ENCODE measurements at regions not wholly inside any gene's neighbourhood (a gene's known extent, or its start where the extent isn't known, plus 50 kb on each side); places are given as distances from the start of the nearest gene placed in this dataset.

DNA sequence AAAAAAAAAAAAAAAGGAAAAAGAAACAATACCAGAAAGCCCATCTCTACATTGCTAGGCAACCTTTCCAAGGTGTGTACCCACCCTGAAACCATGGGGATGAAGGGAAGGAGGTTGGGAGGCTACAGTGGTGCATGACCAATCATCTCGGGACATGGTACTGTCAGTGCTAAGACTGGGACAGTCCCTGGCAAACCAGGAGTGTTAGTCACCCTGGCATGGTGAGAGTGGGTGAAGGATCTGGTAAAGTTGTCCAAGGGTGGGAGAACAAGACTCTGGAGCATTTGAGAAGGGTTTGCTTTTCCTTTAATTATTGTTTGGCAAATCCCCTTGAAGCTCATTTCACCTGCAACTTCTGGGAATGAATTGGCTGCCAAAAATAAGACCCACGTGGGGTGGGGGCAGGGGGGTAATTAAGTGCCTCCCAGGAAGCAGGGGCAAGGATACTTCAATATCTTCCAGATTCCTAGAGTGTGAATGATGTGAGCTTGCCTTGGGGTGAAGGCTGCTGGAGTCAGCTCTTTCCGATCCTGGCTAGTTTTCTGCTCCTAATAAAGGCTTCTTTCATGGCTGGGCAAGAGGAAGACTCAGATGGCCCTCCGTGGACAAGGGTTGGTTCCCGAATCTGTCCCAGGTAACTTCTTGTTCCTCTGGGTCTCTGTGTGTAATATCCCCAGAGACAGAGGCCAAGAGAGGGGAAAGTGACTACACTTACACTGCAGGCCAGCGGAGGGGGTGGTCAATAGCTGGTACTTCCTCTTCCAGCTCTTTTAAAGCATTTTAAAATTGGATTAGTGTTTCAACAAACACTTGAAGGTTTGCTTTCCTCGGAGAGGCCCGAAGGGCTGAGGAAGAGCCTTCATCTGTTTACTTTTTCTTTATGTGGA lies 61.6 kb upstream of the SPRY4 start:
- H3K36me3 ChIP-seq (replicated peaks; ENCODE audit: control insufficient read depth, insufficient read depth, low read length): no peaks in the 10 kb centered on the region
- H3K4me3 ChIP-seq (ENCODE audit: insufficient read depth, low read depth, low read length): no peak overlapping the region
- no peak for DNase-seq
- no peaks in the 10 kb centered on the region for H3K27me3 ChIP-seq (ENCODE audit: control insufficient read depth, insufficient read depth, low read length)

DNA sequence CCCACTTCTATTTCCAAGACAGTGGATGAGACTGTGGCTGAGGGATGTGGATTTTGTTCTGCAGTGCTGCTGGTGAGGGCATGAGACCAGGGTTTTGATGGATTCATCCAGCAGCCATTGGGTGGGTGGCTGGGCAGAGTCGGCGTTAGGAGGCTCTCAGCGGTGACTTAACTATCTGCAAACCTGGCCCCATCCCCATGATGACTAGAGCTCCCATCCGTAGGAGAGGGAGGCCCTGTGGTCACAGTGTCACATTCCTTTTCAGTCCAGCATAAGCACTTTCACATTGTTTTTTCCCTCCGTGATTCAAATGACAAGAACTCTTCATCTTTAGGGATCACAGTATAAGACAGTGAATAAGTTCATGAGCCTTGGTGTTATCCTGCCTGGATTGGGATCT lies 60.4 kb upstream of the SPRY4 start:
- Histone ChIP-seq H3K4me3 (ENCODE audit: insufficient read depth, low read depth, low read length) (no peak overlapping the region), H3K27me3 (ENCODE audit: control insufficient read depth, insufficient read depth, low read length) (no peaks in the 10 kb centered on the region), H3K36me3 (replicated peaks; ENCODE audit: control insufficient read depth, insufficient read depth, low read length) (no peaks in the 10 kb centered on the region)
- DNase-seq: no peak

DNA sequence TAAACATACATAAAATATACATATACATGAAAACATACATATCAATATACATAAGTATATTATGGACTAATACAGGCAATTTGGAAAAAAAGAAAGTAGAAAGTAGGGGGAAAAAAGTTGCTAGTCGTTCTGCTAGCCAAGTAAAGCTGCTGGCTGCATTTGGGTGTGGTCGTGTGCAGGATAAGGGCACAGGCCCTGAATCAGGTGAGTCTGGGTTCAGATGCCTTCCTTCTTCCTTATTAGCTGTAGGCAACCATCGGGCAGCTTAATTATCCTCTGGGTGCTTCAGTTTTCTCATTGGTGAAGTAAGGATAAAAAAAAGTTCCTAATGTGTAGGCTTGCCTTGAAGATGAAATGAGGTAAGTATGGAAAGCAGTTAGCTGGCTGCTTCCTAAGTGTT lies 59.2 kb upstream of the SPRY4 start:
- Histone ChIP-seq H3K27me3 (ENCODE audit: control insufficient read depth, insufficient read depth, low read length) (no peaks in the 10 kb centered on the region), H3K4me3 (ENCODE audit: insufficient read depth, low read depth, low read length) (no peak overlapping the region), H3K36me3 (replicated peaks; ENCODE audit: control insufficient read depth, insufficient read depth, low read length) (no peaks in the 10 kb centered on the region)
- DNase-seq: no peak

DNA sequence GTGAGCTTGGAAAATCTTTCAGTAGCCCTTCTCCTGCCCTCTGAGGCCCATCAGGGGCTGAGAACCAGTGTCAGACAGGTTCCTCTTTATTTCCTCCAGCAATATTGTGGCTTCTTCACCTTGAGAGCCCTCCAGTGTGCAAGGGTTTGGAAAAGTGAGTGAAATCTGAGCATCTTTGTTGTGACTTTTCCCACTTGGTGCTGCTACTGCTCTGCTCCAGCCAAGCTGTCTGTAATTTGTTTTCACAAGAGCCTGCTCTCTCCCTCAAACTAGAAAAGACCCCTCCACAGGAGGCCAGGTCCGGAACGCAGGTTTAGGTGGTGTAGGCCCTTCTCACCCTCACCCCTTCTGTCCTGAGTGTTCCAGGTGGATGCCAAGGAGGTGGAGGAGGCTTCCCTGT lies 57.4 kb upstream of the SPRY4 start:
- DNase-seq: no peak
- Histone ChIP-seq H3K36me3 (replicated peaks; ENCODE audit: control insufficient read depth, insufficient read depth, low read length) (no peaks in the 10 kb centered on the region), H3K27me3 (ENCODE audit: control insufficient read depth, insufficient read depth, low read length) (no peaks in the 10 kb centered on the region), H3K4me3 (ENCODE audit: insufficient read depth, low read depth, low read length) (no peak overlapping the region)

DNA sequence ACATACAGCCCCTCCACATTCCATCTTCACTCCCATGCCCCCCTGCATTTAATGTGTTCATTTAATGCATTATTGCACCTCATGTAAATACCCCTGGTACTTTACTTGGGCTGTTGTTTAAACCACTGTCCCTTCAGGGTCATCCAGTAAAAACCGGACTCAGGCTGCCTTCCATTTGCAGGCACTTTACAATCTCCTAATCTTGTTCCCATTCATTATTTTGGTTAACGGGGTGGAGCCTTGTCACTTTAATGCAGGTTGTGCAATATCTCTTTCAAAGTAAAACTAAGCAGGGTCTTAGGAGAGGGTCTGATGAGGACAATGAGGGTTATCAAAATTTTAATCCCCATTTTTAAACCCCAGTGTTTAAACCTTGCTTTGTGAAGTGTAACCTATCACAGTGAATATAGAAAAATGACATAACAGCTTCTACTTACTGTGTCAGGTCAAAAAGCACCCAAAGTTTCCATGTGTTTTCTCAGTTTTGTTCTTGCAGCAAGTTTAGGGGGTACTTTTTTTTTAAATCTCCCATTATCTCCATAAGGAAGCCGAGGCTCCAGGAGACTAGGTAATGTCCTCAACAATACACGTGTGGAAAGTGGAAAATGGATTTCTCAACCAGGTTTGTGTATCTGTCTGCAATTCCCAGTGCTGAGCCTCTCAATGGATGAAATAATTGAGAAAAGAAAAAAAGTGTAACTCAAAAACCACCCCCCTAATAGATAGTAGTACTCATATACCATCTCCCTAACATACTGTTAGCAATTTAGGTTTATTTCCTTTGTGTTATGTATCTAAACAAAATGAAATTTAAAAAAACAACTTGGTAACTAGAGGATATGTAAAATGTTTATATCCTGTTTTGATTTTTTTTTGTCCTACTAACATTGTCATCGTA lies 54.2 kb upstream of the SPRY4 start:
- no peaks in the 10 kb centered on the region for H3K27me3 ChIP-seq (ENCODE audit: control insufficient read depth, insufficient read depth, low read length)
- H3K4me3 ChIP-seq (ENCODE audit: insufficient read depth, low read depth, low read length): no peak overlapping the region
- DNase-seq: no peak
- no peaks in the 10 kb centered on the region for H3K36me3 ChIP-seq (replicated peaks; ENCODE audit: control insufficient read depth, insufficient read depth, low read length)

DNA sequence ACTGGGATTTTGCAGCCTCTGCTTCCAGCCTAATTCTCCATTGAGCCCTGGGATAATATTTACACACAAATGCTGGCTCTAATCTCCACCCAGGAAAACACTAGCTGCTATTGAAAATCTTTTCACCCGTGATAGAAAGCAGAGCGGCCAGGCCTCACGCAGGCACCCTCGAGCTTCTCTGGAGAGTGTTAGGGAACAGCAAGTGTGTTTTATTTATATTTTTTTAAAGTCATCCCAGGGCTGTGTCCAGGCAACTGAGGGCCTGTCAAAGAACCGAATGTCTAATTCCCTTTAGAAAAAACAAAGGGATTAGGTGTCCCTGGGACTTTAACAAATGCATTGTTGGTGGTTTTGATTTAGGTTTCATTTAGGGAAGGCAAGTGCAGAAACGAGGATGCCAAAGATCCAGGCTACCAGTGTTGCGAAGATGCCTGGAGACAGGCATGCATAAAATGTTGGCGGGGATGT lies 51.2 kb upstream of the SPRY4 start:
- DNase-seq: no peak
- Histone ChIP-seq H3K4me3 (ENCODE audit: insufficient read depth, low read depth, low read length) (no peak overlapping the region), H3K36me3 (replicated peaks; ENCODE audit: control insufficient read depth, insufficient read depth, low read length) (no peaks in the 10 kb centered on the region), H3K27me3 (ENCODE audit: control insufficient read depth, insufficient read depth, low read length) (no peaks in the 10 kb centered on the region)

Measured in H7 (cell line).